HAP-1 (cell line): ENCODE measurements at regions not wholly inside any gene's neighbourhood (a gene's known extent, or its start where the extent isn't known, plus 50 kb on each side); places are given as distances from the start of the nearest gene placed in this dataset.

ENCODE experiments used
- DNase-seq, 2 experiments: peaks; one replicate each; pipeline ENCODE4 v3.0.0-alpha.2; 2016 to 2020; ENCODE audit warnings: low spot score in 2 of 2
- H3K27me3 ChIP-seq: fragments of 250-450 bp; sonication (Bioruptor Pico); 2 replicates; pipeline ENCODE4 v1.5.1; 2020; ENCODE audit warnings: low read depth, mild to moderate bottlenecking, moderate library complexity
- H3K36me3 ChIP-seq: fragments of 250-450 bp; sonication (Bioruptor Pico); replicated peaks from 2 replicates; pipeline ENCODE4 v1.5.1; 2020; ENCODE audit warnings: mild to moderate bottlenecking
- H3K4me1 ChIP-seq: fragments of 250-450 bp; sonication (Bioruptor Pico); 2 replicates; pipeline ENCODE4 v1.5.1; 2020; ENCODE audit warnings: mild to moderate bottlenecking
- H3K4me3 ChIP-seq: fragments of 250-450 bp; sonication (Bioruptor Pico); 2 replicates; pipeline ENCODE4 v1.5.1; 2020; ENCODE audit warnings: mild to moderate bottlenecking, moderate library complexity
- H3K9me3 ChIP-seq: fragments of 250-450 bp; sonication (Bioruptor Pico); 2 replicates; pipeline ENCODE4 v1.5.1; 2020; ENCODE audit warnings: mild to moderate bottlenecking, moderate library complexity
- in situ Hi-C: fragments of 300-500 bp; cut with MboI; formaldehyde crosslinking; loops from 3 replicates; pipeline ENCODE4 v1.14.3; 2020; ENCODE audit warnings: low sequenced_read_pairs, inconsistent platforms, mixed read lengths

- Histone ChIP-seq H3K36me3 (no peaks in the 10 kb centered on the region), H3K4me1 (peaks cover 4% of the 10 kb centered on the region), H3K9me3 (no peaks in the 10 kb centered on the region), H3K4me3 (no peak overlapping the region), H3K27me3 (peaks cover 39% of the 10 kb centered on the region)
- no peak for DNase-seq
- in situ Hi-C loops = no loop called here
Measured at GRCh38 chr16:73883126-73883525, 413.5 kb upstream of the PSMD7 start.

GRCh38 chr16:73882651-73883050, 414.0 kb upstream of the PSMD7 start:
- no peaks in the 10 kb centered on the region for H3K36me3 ChIP-seq
- H3K4me1 ChIP-seq = peaks cover 4% of the 10 kb centered on the region
- no peak overlapping the region for H3K4me3 ChIP-seq
- peaks cover 44% of the 10 kb centered on the region for H3K27me3 ChIP-seq
- in situ Hi-C loops = no loop called here
- no peaks in the 10 kb centered on the region for H3K9me3 ChIP-seq
- DNase-seq = no peak

- no peaks in the 10 kb centered on the region for H3K9me3 ChIP-seq
- DNase-seq = no peak
- no peaks in the 10 kb centered on the region for H3K36me3 ChIP-seq
- peaks cover 4% of the 10 kb centered on the region for H3K4me1 ChIP-seq
- H3K27me3 ChIP-seq = peaks cover 47% of the 10 kb centered on the region
- in situ Hi-C loops = no loop called here
- H3K4me3 ChIP-seq = no peak overlapping the region
Measured at GRCh38 chr16:73882033-73882432, 414.6 kb upstream of the PSMD7 start.

GRCh38 chr16:73879621-73880020, 417.0 kb upstream of the PSMD7 start:
- Histone ChIP-seq H3K36me3 (no peaks in the 10 kb centered on the region), H3K4me1 (peaks cover 3% of the 10 kb centered on the region), H3K4me3 (no peak overlapping the region), H3K9me3 (no peaks in the 10 kb centered on the region), H3K27me3 (peaks cover 41% of the 10 kb centered on the region)
- in situ Hi-C loops = no loop called here
- DNase-seq = no peak

- Histone ChIP-seq H3K9me3 (no peaks in the 10 kb centered on the region), H3K36me3 (no peaks in the 10 kb centered on the region), H3K27me3 (peaks cover 48% of the 10 kb centered on the region), H3K4me3 (no peak overlapping the region), H3K4me1 (no peaks in the 10 kb centered on the region)
- in situ Hi-C loops = no loop called here
- DNase-seq = peak in 1 of 2 experiments; percentile 60
Measured at GRCh38 chr16:73878611-73879010, 418.0 kb upstream of the PSMD7 start.

- in situ Hi-C loops = no loop called here
- Histone ChIP-seq H3K4me1 (no peaks in the 10 kb centered on the region), H3K9me3 (no peaks in the 10 kb centered on the region), H3K27me3 (peaks cover 45% of the 10 kb centered on the region), H3K4me3 (no peak overlapping the region), H3K36me3 (no peaks in the 10 kb centered on the region)
- no peak for DNase-seq
Measured at GRCh38 chr16:73877150-73877549, 419.5 kb upstream of the PSMD7 start.

- H3K36me3 ChIP-seq = no peaks in the 10 kb centered on the region
- no peaks in the 10 kb centered on the region for H3K9me3 ChIP-seq
- no peak overlapping the region for H3K4me3 ChIP-seq
- DNase-seq = no peak
- peaks cover 39% of the 10 kb centered on the region for H3K27me3 ChIP-seq
- no peaks in the 10 kb centered on the region for H3K4me1 ChIP-seq
- in situ Hi-C loops = no loop called here
Measured at GRCh38 chr16:73875996-73876690, 420.5 kb upstream of the PSMD7 start.

- H3K4me3 ChIP-seq = no peak overlapping the region
- in situ Hi-C loops = no loop called here
- H3K27me3 ChIP-seq = peaks cover 30% of the 10 kb centered on the region
- H3K36me3 ChIP-seq = no peaks in the 10 kb centered on the region
- no peaks in the 10 kb centered on the region for H3K4me1 ChIP-seq
- DNase-seq = no peak
- H3K9me3 ChIP-seq = no peaks in the 10 kb centered on the region
Measured at GRCh38 chr16:73874324-73874723, 422.3 kb upstream of the PSMD7 start.

- H3K4me1 ChIP-seq = no peaks in the 10 kb centered on the region
- H3K9me3 ChIP-seq = no peaks in the 10 kb centered on the region
- H3K4me3 ChIP-seq = no peak overlapping the region
- in situ Hi-C loops = no loop called here
- no peaks in the 10 kb centered on the region for H3K36me3 ChIP-seq
- peaks cover 30% of the 10 kb centered on the region for H3K27me3 ChIP-seq
- no peak for DNase-seq
Measured at GRCh38 chr16:73873643-73874042, 423.0 kb upstream of the PSMD7 start.

- Histone ChIP-seq H3K27me3 (peaks cover 25% of the 10 kb centered on the region), H3K4me3 (no peak overlapping the region), H3K4me1 (no peaks in the 10 kb centered on the region), H3K9me3 (no peaks in the 10 kb centered on the region), H3K36me3 (no peaks in the 10 kb centered on the region)
- in situ Hi-C loops = no loop called here
- DNase-seq = no peak
Measured at GRCh38 chr16:73872856-73873255, 423.8 kb upstream of the PSMD7 start.

GRCh38 chr16:73871088-73871733, 425.4 kb upstream of the PSMD7 start:
- Histone ChIP-seq H3K4me3 (no peak overlapping the region), H3K4me1 (no peaks in the 10 kb centered on the region), H3K36me3 (no peaks in the 10 kb centered on the region), H3K27me3 (peaks cover 16% of the 10 kb centered on the region), H3K9me3 (no peaks in the 10 kb centered on the region)
- in situ Hi-C loops = no loop called here
- no peak for DNase-seq

- H3K36me3 ChIP-seq = no peaks in the 10 kb centered on the region
- no peak for DNase-seq
- in situ Hi-C loops = no loop called here
Measured at GRCh38 chr16:73869126-73869525, 427.5 kb upstream of the PSMD7 start.

GRCh38 chr16:73864868-73865267, 431.7 kb upstream of the PSMD7 start:
- no peaks in the 10 kb centered on the region for H3K9me3 ChIP-seq
- no peak for DNase-seq
- H3K27me3 ChIP-seq = peaks cover 1% of the 10 kb centered on the region; the same call in 1 of the 2 replicates
- H3K36me3 ChIP-seq = no peaks in the 10 kb centered on the region
- H3K4me1 ChIP-seq = no peaks in the 10 kb centered on the region
- in situ Hi-C loops = no loop called here
- H3K4me3 ChIP-seq = no peak overlapping the region

More at GRCh38 chr16:73869126-73869525, 427.5 kb upstream of the PSMD7 start:
- Histone ChIP-seq H3K27me3 (peaks cover 4% of the 10 kb centered on the region), H3K4me1 (no peaks in the 10 kb centered on the region), H3K4me3 (no peak overlapping the region), H3K9me3 (no peaks in the 10 kb centered on the region)

- in situ Hi-C loops = no loop called here
- H3K4me3 ChIP-seq = no peak overlapping the region
- H3K36me3 ChIP-seq = no peaks in the 10 kb centered on the region
- H3K27me3 ChIP-seq = peaks cover 3% of the 10 kb centered on the region; the same call in 1 of the 2 replicates
- no peaks in the 10 kb centered on the region for H3K9me3 ChIP-seq
- H3K4me1 ChIP-seq = no peaks in the 10 kb centered on the region
- no peak for DNase-seq
Measured at GRCh38 chr16:73858326-73858725, 438.3 kb upstream of the PSMD7 start.
